CD4-positive, alpha-beta memory T cell (primary cell): ENCODE measurements at regions not wholly inside any gene's neighbourhood (a gene's known extent, or its start where the extent isn't known, plus 50 kb on each side); places are given as distances from the start of the nearest gene placed in this dataset.

Experiments used
- CTCF ChIA-PET: fragments of 350-600 bp; sonication (Branson Sonifier 250); formaldehyde crosslinking; loops from one replicate; lab custom pipeline; 2021; ENCODE audit warnings: inconsistent platforms; ENCODE audit not compliant: partially characterized antibody; lab: Charles Lee
- POLR2A ChIA-PET: fragments of 350-600 bp; sonication (Branson Sonifier 250); formaldehyde crosslinking; loops from one replicate; lab custom pipeline; 2021; ENCODE audit not compliant: partially characterized antibody; lab: Charles Lee
- DNase-seq, 5 donors: peaks; one replicate each; pipeline versions ENCODE4 v3.0.0 to v3.0.0-alpha.2; 2020 to 2022; ENCODE audit warnings: mixed read lengths in 1 of 5
- H3K27ac ChIP-seq: one replicate; pipeline ENCODE4 v1.7.0; 2013; ENCODE audit warnings: low read depth, low read length
- H3K27me3 ChIP-seq: 2 replicates; pipeline ENCODE4 v1.7.0; 2013; ENCODE audit warnings: mild to moderate bottlenecking, low read length, moderate library complexity; ENCODE audit not compliant: insufficient read depth
- H3K36me3 ChIP-seq: 2 replicates; pipeline ENCODE4 v1.7.0; 2013; ENCODE audit warnings: mild to moderate bottlenecking, low read length, moderate library complexity; ENCODE audit not compliant: insufficient read depth
- H3K4me1 ChIP-seq: 2 replicates; pipeline ENCODE4 v1.7.0; 2013; ENCODE audit warnings: mild to moderate bottlenecking, low read length, moderate library complexity; ENCODE audit not compliant: insufficient read depth
- H3K4me3 ChIP-seq, 2 donors: one replicate each; pipeline ENCODE4 v1.7.0; 2013; ENCODE audit warnings: low read length in 2 of 2, mild to moderate bottlenecking in 1 of 2
- H3K9me3 ChIP-seq, 2 donors: one replicate each; pipeline ENCODE4 v1.7.0; 2013; ENCODE audit warnings: low read length in 2 of 2, control low read depth in 1 of 2; ENCODE audit not compliant: control insufficient read depth in 1 of 2
- H3K27ac Mint-ChIP-seq, 7 donors: one replicate each; pipeline ENCODE4 v1.8.0; 2020 to 2021; ENCODE audit warnings: mixed read lengths in 7 of 7, mild to moderate bottlenecking in 6 of 7, inconsistent platforms in 3 of 7, moderate library complexity in 3 of 7
- H3K27me3 Mint-ChIP-seq, 2 donors: one replicate each; pipeline ENCODE4 v1.8.0; 2020 to 2021; ENCODE audit warnings: mixed read lengths in 2 of 2
- H3K36me3 Mint-ChIP-seq, 2 donors: one replicate each; pipeline ENCODE4 v1.8.0; 2020 to 2021; ENCODE audit warnings: mixed read lengths in 2 of 2, inconsistent platforms in 1 of 2, mild to moderate bottlenecking in 1 of 2
- H3K4me1 Mint-ChIP-seq, 4 donors: one replicate each; pipeline ENCODE4 v1.8.0; 2020 to 2021; ENCODE audit warnings: mixed read lengths in 4 of 4, mild to moderate bottlenecking in 1 of 4
- H3K4me3 Mint-ChIP-seq, 8 donors: one replicate each; pipeline ENCODE4 v1.8.0; 2020 to 2021; ENCODE audit warnings: mixed read lengths in 8 of 8, mild to moderate bottlenecking in 7 of 8, moderate library complexity in 6 of 8, inconsistent platforms in 3 of 8
- H3K9me3 Mint-ChIP-seq, 8 donors: one replicate each; pipeline ENCODE4 v1.8.0; 2020 to 2021; ENCODE audit warnings: mixed read lengths in 8 of 8, mild to moderate bottlenecking in 5 of 8, inconsistent platforms in 3 of 8, moderate library complexity in 1 of 8
- intact Hi-C: fragments of 100-400 bp; cut with micrococcal nuclease; formaldehyde crosslinking; loops from one replicate; pipeline ENCODE4 v1.15.1; 2023

DNA sequence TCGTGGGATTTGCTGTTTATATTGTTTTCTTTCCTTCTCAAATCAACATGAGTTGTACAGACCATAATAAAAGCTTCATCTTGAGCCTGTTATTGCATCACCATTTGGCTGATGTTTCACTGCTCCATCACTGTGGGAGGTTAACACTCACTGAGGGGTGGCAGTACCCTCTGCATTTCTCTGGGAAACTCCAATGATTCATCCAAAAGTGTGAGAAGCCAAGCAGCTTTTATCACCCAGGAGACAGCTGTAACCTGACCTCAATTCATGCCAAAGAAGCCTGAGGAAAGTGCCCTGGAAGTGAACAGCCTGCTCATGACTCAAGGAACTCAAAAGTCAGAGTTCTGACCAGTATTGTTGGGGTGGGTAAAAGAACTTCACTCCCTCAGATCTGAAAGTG is 84.1 kb downstream of the GPR88 start:
- intact Hi-C loops, result no loop called here
- CTCF ChIA-PET, result no interaction called here
- Histone ChIP-seq H3K4me1 (no peaks in the 10 kb centered on the region), H3K9me3 (no peaks in the 10 kb centered on the region), H3K36me3 (no peaks in the 10 kb centered on the region), H3K27me3 (no peaks in the 10 kb centered on the region), H3K4me3 (no peak overlapping the region), H3K27ac (no peak overlapping the region)
- POLR2A ChIA-PET, result no interaction called here
- no peak for DNase-seq
- Mint-ChIP-seq H3K4me3 (no peak overlapping the region), H3K27me3 (peaks cover 2% of the 10 kb centered on the region in 2 donors), H3K36me3 (no peaks in the 10 kb centered on the region), H3K4me1 (no peaks in the 10 kb centered on the region), H3K9me3 (no peaks in the 10 kb centered on the region), H3K27ac (no peak overlapping the region)

- H3K4me1 Mint-ChIP-seq, result no peaks in the 10 kb centered on the region
- no peak overlapping the region for H3K4me3 ChIP-seq
- H3K27me3 Mint-ChIP-seq, result peaks cover 2 to 5% of the 10 kb centered on the region in 2 donors
- no peak overlapping the region for H3K4me3 Mint-ChIP-seq
- no peaks in the 10 kb centered on the region for H3K9me3 Mint-ChIP-seq
- H3K27ac Mint-ChIP-seq, result no peak overlapping the region
- no peaks in the 10 kb centered on the region for H3K36me3 Mint-ChIP-seq
- POLR2A ChIA-PET, result interaction anchor here (1.1 kb wide), 1 partner anchor 8 kb away, joined by 3 read pairs; no protein-coding TSS in a partner anchor
- no peak overlapping the region for H3K27ac ChIP-seq
- intact Hi-C loops, result no loop called here
- no peaks in the 10 kb centered on the region for H3K36me3 ChIP-seq
- CTCF ChIA-PET, result no interaction called here
- H3K27me3 ChIP-seq, result no peaks in the 10 kb centered on the region
- no peaks in the 10 kb centered on the region for H3K4me1 ChIP-seq
- DNase-seq, result no peak
- H3K9me3 ChIP-seq, result no peaks in the 10 kb centered on the region
These were observed 84.6 kb downstream of the GPR88 start for GRCh38 chr1:100622506-100622905.

DNA sequence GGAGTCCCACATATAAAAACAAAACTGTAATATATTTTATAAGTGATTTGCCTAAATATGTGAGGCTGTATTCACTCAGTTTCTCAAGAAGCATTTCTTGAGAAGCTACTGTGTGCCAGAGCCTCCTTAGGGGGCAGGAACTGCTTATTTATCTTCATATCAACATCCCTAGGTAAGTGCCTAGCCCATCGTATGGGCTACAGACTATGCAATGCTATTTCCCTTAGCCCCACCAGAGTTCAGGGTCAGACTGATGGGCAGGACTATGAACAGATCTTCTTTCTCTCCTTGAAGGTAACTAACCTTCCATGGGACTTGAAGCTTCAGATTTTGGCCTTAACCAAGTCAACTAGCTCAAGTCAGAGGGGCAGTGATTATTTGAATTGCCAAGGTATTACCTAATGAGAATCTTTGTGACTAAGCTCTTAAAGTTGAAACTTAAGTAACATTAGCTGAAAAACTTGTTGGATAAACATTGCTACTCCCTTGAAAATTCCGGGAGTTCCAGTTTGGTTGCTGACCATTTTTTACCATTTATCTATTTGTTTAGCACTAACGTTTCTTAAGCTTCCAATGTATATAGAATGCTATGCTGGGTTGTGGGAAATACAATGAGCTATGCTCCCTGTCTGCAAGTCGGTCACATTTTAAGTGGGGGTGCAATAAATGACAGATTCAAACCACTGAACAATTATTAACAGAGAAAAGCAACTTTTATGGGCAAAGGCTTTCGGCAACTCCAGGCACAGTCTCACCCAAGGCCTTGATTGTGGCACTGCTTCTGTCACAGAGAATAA is 85.2 kb downstream of the GPR88 start:
- H3K4me1 ChIP-seq, result no peaks in the 10 kb centered on the region
- no peak overlapping the region for H3K4me3 Mint-ChIP-seq
- no peaks in the 10 kb centered on the region for H3K27me3 ChIP-seq
- H3K4me3 ChIP-seq, result no peak overlapping the region
- H3K27ac Mint-ChIP-seq, result no peak overlapping the region
- no peaks in the 10 kb centered on the region for H3K36me3 ChIP-seq
- H3K27ac ChIP-seq, result no peak overlapping the region
- H3K9me3 Mint-ChIP-seq, result no peaks in the 10 kb centered on the region
- H3K4me1 Mint-ChIP-seq, result no peaks in the 10 kb centered on the region
- CTCF ChIA-PET, result no interaction called here
- intact Hi-C loops, result no loop called here
- H3K27me3 Mint-ChIP-seq, result peaks cover 2 to 5% of the 10 kb centered on the region in 2 donors
- H3K9me3 ChIP-seq, result no peaks in the 10 kb centered on the region
- no peak for DNase-seq
- H3K36me3 Mint-ChIP-seq, result no peaks in the 10 kb centered on the region
- POLR2A ChIA-PET, result interaction anchor here (1.1 kb wide), 1 partner anchor 9 kb away, joined by 3 read pairs; no protein-coding TSS in a partner anchor

- H3K36me3 Mint-ChIP-seq, result no peaks in the 10 kb centered on the region
- H3K27ac ChIP-seq, result no peak overlapping the region
- intact Hi-C loops, result no loop called here
- no peak overlapping the region for H3K27ac Mint-ChIP-seq
- H3K27me3 Mint-ChIP-seq, result peaks cover 1 to 3% of the 10 kb centered on the region in 2 donors
- no peaks in the 10 kb centered on the region for H3K4me1 Mint-ChIP-seq
- H3K4me3 ChIP-seq, result no peak overlapping the region
- ChIA-PET CTCF (no interaction called here), POLR2A (no interaction called here)
- no peaks in the 10 kb centered on the region for H3K9me3 Mint-ChIP-seq
- H3K4me3 Mint-ChIP-seq, result no peak overlapping the region
- H3K36me3 ChIP-seq, result no peaks in the 10 kb centered on the region
- DNase-seq, result no peak
- no peaks in the 10 kb centered on the region for H3K27me3 ChIP-seq
- H3K4me1 ChIP-seq, result no peaks in the 10 kb centered on the region
- H3K9me3 ChIP-seq, result no peaks in the 10 kb centered on the region
These were observed 87.1 kb downstream of the GPR88 start for GRCh38 chr1:100624886-100625610.

DNA sequence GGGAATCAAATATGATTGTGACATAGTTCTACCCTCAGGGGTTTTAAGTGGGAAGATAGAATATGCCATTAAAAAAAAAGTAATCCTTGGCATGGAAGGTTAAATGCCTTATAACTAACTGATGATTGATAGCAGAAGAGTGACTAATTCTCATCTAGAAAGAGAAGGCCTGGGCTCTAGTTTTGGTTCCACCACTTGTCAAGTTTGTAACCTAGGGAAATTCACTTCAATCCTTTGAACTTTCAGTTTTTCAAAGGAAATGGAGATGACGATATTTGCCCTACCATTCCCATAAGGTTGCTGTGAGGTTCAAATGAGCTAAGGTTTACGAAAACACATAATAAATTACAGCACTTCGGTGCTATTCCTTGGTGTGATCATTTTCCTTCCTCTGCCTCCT is 88.5 kb downstream of the GPR88 start:
- DNase-seq, result no peak
- Mint-ChIP-seq H3K27me3 (peaks cover 0 to 6% of the 10 kb centered on the region in 2 donors), H3K9me3 (peaks cover 0 to 3% (median 0%) of the 10 kb centered on the region in 8 donors), H3K27ac (no peak overlapping the region), H3K4me3 (no peak overlapping the region), H3K4me1 (peaks cover 0 to 5% (median 1%) of the 10 kb centered on the region in 4 donors), H3K36me3 (no peaks in the 10 kb centered on the region)
- CTCF ChIA-PET, result no interaction called here
- Histone ChIP-seq H3K27me3 (no peaks in the 10 kb centered on the region), H3K4me3 (no peak overlapping the region), H3K4me1 (no peaks in the 10 kb centered on the region), H3K27ac (no peak overlapping the region), H3K36me3 (no peaks in the 10 kb centered on the region), H3K9me3 (no peaks in the 10 kb centered on the region)
- POLR2A ChIA-PET, result interaction anchor here (0.7 kb wide), 1 partner anchor 361 kb away, joined by 3 read pairs; no protein-coding TSS in a partner anchor
- intact Hi-C loops, result no loop called here

- no peaks in the 10 kb centered on the region for H3K36me3 Mint-ChIP-seq
- POLR2A ChIA-PET, result no interaction called here
- H3K27me3 Mint-ChIP-seq, result peaks cover 0 to 6% of the 10 kb centered on the region in 2 donors
- Histone ChIP-seq H3K4me1 (no peaks in the 10 kb centered on the region), H3K36me3 (no peaks in the 10 kb centered on the region), H3K9me3 (no peaks in the 10 kb centered on the region), H3K27me3 (no peaks in the 10 kb centered on the region), H3K27ac (no peak overlapping the region), H3K4me3 (no peak overlapping the region)
- peaks cover 0 to 3% (median 0%) of the 10 kb centered on the region in 8 donors for H3K9me3 Mint-ChIP-seq
- intact Hi-C loops, result no loop called here
- no peak overlapping the region for H3K4me3 Mint-ChIP-seq
- no peak overlapping the region for H3K27ac Mint-ChIP-seq
- DNase-seq, result no peak
- CTCF ChIA-PET, result no interaction called here
- peaks cover 0 to 5% (median 1%) of the 10 kb centered on the region in 4 donors for H3K4me1 Mint-ChIP-seq
These were observed 89.2 kb downstream of the GPR88 start for GRCh38 chr1:100627054-100627716.

- no peak for DNase-seq
- POLR2A ChIA-PET, result no interaction called here
- H3K27ac Mint-ChIP-seq, result no peak overlapping the region
- Histone ChIP-seq H3K9me3 (no peaks in the 10 kb centered on the region), H3K4me3 (no peak overlapping the region), H3K27me3 (no peaks in the 10 kb centered on the region), H3K36me3 (no peaks in the 10 kb centered on the region), H3K4me1 (no peaks in the 10 kb centered on the region), H3K27ac (no peak overlapping the region)
- no peak overlapping the region for H3K4me3 Mint-ChIP-seq
- H3K4me1 Mint-ChIP-seq, result peaks cover 0 to 5% (median 1%) of the 10 kb centered on the region in 4 donors
- CTCF ChIA-PET, result no interaction called here
- no peaks in the 10 kb centered on the region for H3K36me3 Mint-ChIP-seq
- peaks cover 0 to 6% of the 10 kb centered on the region in 2 donors for H3K27me3 Mint-ChIP-seq
- peaks cover 0 to 3% (median 0%) of the 10 kb centered on the region in 8 donors for H3K9me3 Mint-ChIP-seq
- intact Hi-C loops, result no loop called here
These were observed 90.0 kb downstream of the GPR88 start for GRCh38 chr1:100627936-100628335.
